Upper lobe of left lung (tissue), 6 donors: ENCODE measurements at regions not wholly inside any gene's neighbourhood (a gene's known extent, or its start where the extent isn't known, plus 50 kb on each side); places are given as distances from the start of the nearest gene placed in this dataset.

Experiments
- ATAC-seq, 2 donors: fragments of 200-7000 bp; cut with Tn5 transposase; one replicate each; pipeline ENCODE4 v1.9.1; 2022; ENCODE audit warnings: mild to moderate bottlenecking in 2 of 2, moderate library complexity in 2 of 2; ENCODE audit not compliant: low FRiP score in 2 of 2
- DNase-seq, 2 donors: peaks; one replicate each; pipeline ENCODE4 v3.0.0-alpha.2; 2019 to 2020
- H3K27ac ChIP-seq, 4 donors: fragments of 200-600 bp; sonication (generic); one replicate each; pipeline ENCODE4 v1.5.1; 2016 to 2019
- H3K27me3 ChIP-seq, 4 donors: fragments of 200-600 bp; sonication (generic); one replicate each; pipeline ENCODE4 v1.5.1; 2017 to 2019
- H3K36me3 ChIP-seq, 4 donors: fragments of 200-600 bp; sonication (generic); one replicate each; pipeline ENCODE4 v1.5.1; 2016 to 2019
- H3K4me1 ChIP-seq, 4 donors: fragments of 200-600 bp; sonication (generic); one replicate each; pipeline ENCODE4 v1.5.1; 2018 to 2019
- H3K4me3 ChIP-seq, 4 donors: fragments of 200-600 bp; sonication (generic); one replicate each; pipeline ENCODE4 v1.5.1; 2017 to 2019; ENCODE audit warnings: mild to moderate bottlenecking in 2 of 4, moderate library complexity in 1 of 4
- H3K9me3 ChIP-seq, 4 donors: fragments of 200-600 bp; sonication (generic); one replicate each; pipeline ENCODE4 v1.5.1; 2018 to 2019
- CTCF ChIP-seq, 6 experiments: fragments of 450-650 bp in 4 of 6; fragments of 200-600 bp in 2 of 6; sonication (generic) in 2 of 6; IDR thresholded peaks; one replicate each; pipeline ENCODE4 v1.5.1; 2016 to 2019; ENCODE audit warnings: antibody characterized with exemption in 6 of 6
- EP300 ChIP-seq, 4 donors: sonication (generic); formaldehyde crosslinking; IDR thresholded peaks; one replicate each; pipeline ENCODE4 v1.5.1; 2017; ENCODE audit warnings: antibody characterized with exemption in 4 of 4, control low read depth in 2 of 4
- POLR2A ChIP-seq, 4 donors: fragments of 450-650 bp; IDR thresholded peaks; one replicate each; pipeline ENCODE4 v1.5.1; 2016 to 2017; ENCODE audit warnings: antibody characterized with exemption in 4 of 4, mild to moderate bottlenecking in 2 of 4
- POLR2AphosphoS5 ChIP-seq, 2 donors: sonication (generic); formaldehyde crosslinking; IDR thresholded peaks; one replicate each; pipeline ENCODE4 v1.5.1; 2017; ENCODE audit warnings: antibody characterized with exemption in 2 of 2
- WGBS, 2 donors: methylation state at CpG; one replicate each; pipeline ENCODE4 v1.1.5; 2017 to 2018; 5-methylcytosine and 5-hydroxymethylcytosine counted together
- donor health status: DM: no; HTN: no; CAD: no; lungs with moderate emphysema.
- donor health status: DM: no; HTN: yes; CAD: no; lungs with severe emphysema.

- TF ChIP-seq CTCF (IDR thresholded peaks at IDR 0.05), result no peak
- no peak for TF ChIP-seq POLR2A (IDR thresholded peaks at IDR 0.05)
- TF ChIP-seq EP300 (IDR thresholded peaks at IDR 0.05), result no peak
- TF ChIP-seq POLR2AphosphoS5 (IDR thresholded peaks at IDR 0.05), result no peak
- no peak overlapping the region for H3K4me3 ChIP-seq
- no peaks in the 10 kb centered on the region for H3K9me3 ChIP-seq
- no peak overlapping the region for H3K27ac ChIP-seq
- H3K27me3 ChIP-seq, result no peaks in the 10 kb centered on the region
- ATAC-seq (peak in 1 of 2 donors; percentile 26), DNase-seq (no peak)
- no peaks in the 10 kb centered on the region for H3K4me1 ChIP-seq
- WGBS, 2 donors, result 72% methylated on average over 2 of the region's 2 CpGs; no CpG with 5 or more reads in 1 of the 2 donors
- H3K36me3 ChIP-seq, result no peaks in the 10 kb centered on the region
Measured at GRCh38 chr7:131778601-131779000, 222.2 kb upstream of the PODXL start.

- H3K4me3 ChIP-seq, result no peak overlapping the region
- whole genome bisulfite sequencing, 2 donors, result 73% methylated on average over 10 of the region's 10 CpGs
- H3K4me1 ChIP-seq, result no peaks in the 10 kb centered on the region
- no peaks in the 10 kb centered on the region for H3K36me3 ChIP-seq
- no peak for ATAC-seq
- TF ChIP-seq CTCF (IDR thresholded peaks at IDR 0.05), result no peak
- no peak for TF ChIP-seq EP300 (IDR thresholded peaks at IDR 0.05)
- TF ChIP-seq POLR2AphosphoS5 (IDR thresholded peaks at IDR 0.05), result no peak
- TF ChIP-seq POLR2A (IDR thresholded peaks at IDR 0.05), result no peak
- H3K27ac ChIP-seq, result no peak overlapping the region
- no peak for DNase-seq
- no peaks in the 10 kb centered on the region for H3K27me3 ChIP-seq
- no peaks in the 10 kb centered on the region for H3K9me3 ChIP-seq
Measured at GRCh38 chr7:131774419-131775220, 218.2 kb upstream of the PODXL start.

GRCh38 chr7:131773413-131773812, 217.0 kb upstream of the PODXL start:
- Histone ChIP-seq H3K27me3 (no peaks in the 10 kb centered on the region), H3K4me1 (no peaks in the 10 kb centered on the region), H3K9me3 (no peaks in the 10 kb centered on the region), H3K36me3 (no peaks in the 10 kb centered on the region), H3K4me3 (no peak overlapping the region), H3K27ac (no peak overlapping the region)
- ATAC-seq, result no peak
- TF ChIP-seq POLR2A (IDR thresholded peaks at IDR 0.05) (no peak), POLR2AphosphoS5 (IDR thresholded peaks at IDR 0.05) (no peak), CTCF (IDR thresholded peaks at IDR 0.05) (no peak)
- 28 to 42% methylated on average over 2 of the region's 2 CpGs for WGBS, 2 donors
- no peak for DNase-seq

GRCh38 chr7:131769241-131769640, 212.8 kb upstream of the PODXL start:
- 37 to 80% methylated on average over 2 of the region's 2 CpGs for WGBS, 2 donors
- TF ChIP-seq CTCF (IDR thresholded peaks at IDR 0.05) (no peak), EP300 (IDR thresholded peaks at IDR 0.05) (no peak), POLR2A (IDR thresholded peaks at IDR 0.05) (no peak), POLR2AphosphoS5 (IDR thresholded peaks at IDR 0.05) (no peak)
- H3K27me3 ChIP-seq, result no peaks in the 10 kb centered on the region

GRCh38 chr7:131767591-131767990, 211.2 kb upstream of the PODXL start:
- H3K36me3 ChIP-seq, result no peaks in the 10 kb centered on the region
- TF ChIP-seq POLR2A (IDR thresholded peaks at IDR 0.05), result no peak
- WGBS, 2 donors, result 77 to 91% methylated on average over 4 to 5 of the region's 5 CpGs

More at GRCh38 chr7:131769241-131769640, 212.8 kb upstream of the PODXL start:
- Histone ChIP-seq H3K36me3 (no peaks in the 10 kb centered on the region), H3K4me1 (no peaks in the 10 kb centered on the region), H3K4me3 (no peak overlapping the region), H3K27ac (no peak overlapping the region), H3K9me3 (no peaks in the 10 kb centered on the region)
- ATAC-seq (no peak), DNase-seq (no peak)

More at GRCh38 chr7:131767591-131767990, 211.2 kb upstream of the PODXL start:
- H3K27ac ChIP-seq, result no peak overlapping the region
- ATAC-seq, result no peak
- no peaks in the 10 kb centered on the region for H3K27me3 ChIP-seq
- DNase-seq, result no peak
- H3K9me3 ChIP-seq, result peaks cover 0 to 4% (median 0%) of the 10 kb centered on the region in 4 donors
- no peaks in the 10 kb centered on the region for H3K4me1 ChIP-seq
- H3K4me3 ChIP-seq, result no peak overlapping the region
